Tibial artery (tissue), 4 donors: ENCODE measurements at regions not wholly inside any gene's neighbourhood (a gene's known extent, or its start where the extent isn't known, plus 50 kb on each side); places are given as distances from the start of the nearest gene placed in this dataset.
A peak's percentile ranks its signal among the peaks of the same experiment; 100 is the strongest.

ENCODE experiments used
- DNase-seq, 2 donors: peaks; one replicate each; pipeline ENCODE4 v3.0.0-alpha.2; 2019
- H3K27ac ChIP-seq, 2 donors: fragments of 200-600 bp; sonication (generic) in 1 of 2; 1 replicate in 1 of 2; 2 replicates in 1 of 2; pipeline ENCODE4 v1.5.1; 2018 to 2019; ENCODE audit warnings: mild to moderate bottlenecking in 1 of 2
- H3K27me3 ChIP-seq, 2 donors: fragments of 200-600 bp; sonication (generic) in 1 of 2; one replicate each; pipeline versions ENCODE4 v1.5.1 to v1.6.0; 2016 to 2019
- H3K36me3 ChIP-seq, 3 donors: fragments of 200-600 bp; sonication (generic) in 2 of 3; one replicate each; pipeline ENCODE4 v1.5.1; 2016 to 2019; ENCODE audit warnings: mild to moderate bottlenecking in 2 of 3
- H3K4me1 ChIP-seq, 4 donors: fragments of 200-600 bp; sonication (generic) in 2 of 4; 1 replicate in 3 of 4; 2 replicates in 1 of 4; pipeline ENCODE4 v1.5.1; 2016 to 2019
- H3K4me3 ChIP-seq, 2 donors: fragments of 200-600 bp; sonication (generic) in 1 of 2; 1 replicate in 1 of 2; 2 replicates in 1 of 2; pipeline ENCODE4 v1.5.1; 2018 to 2019; ENCODE audit warnings: mild to moderate bottlenecking in 2 of 2
- H3K9me3 ChIP-seq, 3 donors: fragments of 200-600 bp; sonication (generic) in 1 of 3; one replicate each; pipeline ENCODE4 v1.5.1; 2016 to 2019
- intact Hi-C: fragments of 100-400 bp; cut with DNase I; formaldehyde crosslinking; loops from one replicate; pipeline ENCODE4 v1.15.0; 2023; ENCODE audit warnings: low total_unique reads
- TF ChIP-seq, protein P1 (sequence below), 2 experiments: fragments of 200-600 bp in 1 of 2; fragments of 450-650 bp in 1 of 2; IDR thresholded peaks; one replicate each; pipeline ENCODE4 v1.5.1; 2017 to 2019; ENCODE audit warnings: antibody characterized with exemption in 2 of 2, mild to moderate bottlenecking in 1 of 2, moderate library complexity in 1 of 2

GRCh38 chr13:39251340-39251739 is 213.1 kb downstream of the NHLRC3 start:
- no peaks in the 10 kb centered on the region for H3K36me3 ChIP-seq
- no peaks in the 10 kb centered on the region for H3K9me3 ChIP-seq
- no peak for DNase-seq
- no peak overlapping the region for H3K27ac ChIP-seq
- H3K27me3 ChIP-seq: no peaks in the 10 kb centered on the region
- H3K4me3 ChIP-seq: no peak overlapping the region
- peaks cover 0 to 13% (median 0%) of the 10 kb centered on the region in 4 donors for H3K4me1 ChIP-seq
- intact Hi-C loops: no loop called here
- TF ChIP-seq, protein P1, sequence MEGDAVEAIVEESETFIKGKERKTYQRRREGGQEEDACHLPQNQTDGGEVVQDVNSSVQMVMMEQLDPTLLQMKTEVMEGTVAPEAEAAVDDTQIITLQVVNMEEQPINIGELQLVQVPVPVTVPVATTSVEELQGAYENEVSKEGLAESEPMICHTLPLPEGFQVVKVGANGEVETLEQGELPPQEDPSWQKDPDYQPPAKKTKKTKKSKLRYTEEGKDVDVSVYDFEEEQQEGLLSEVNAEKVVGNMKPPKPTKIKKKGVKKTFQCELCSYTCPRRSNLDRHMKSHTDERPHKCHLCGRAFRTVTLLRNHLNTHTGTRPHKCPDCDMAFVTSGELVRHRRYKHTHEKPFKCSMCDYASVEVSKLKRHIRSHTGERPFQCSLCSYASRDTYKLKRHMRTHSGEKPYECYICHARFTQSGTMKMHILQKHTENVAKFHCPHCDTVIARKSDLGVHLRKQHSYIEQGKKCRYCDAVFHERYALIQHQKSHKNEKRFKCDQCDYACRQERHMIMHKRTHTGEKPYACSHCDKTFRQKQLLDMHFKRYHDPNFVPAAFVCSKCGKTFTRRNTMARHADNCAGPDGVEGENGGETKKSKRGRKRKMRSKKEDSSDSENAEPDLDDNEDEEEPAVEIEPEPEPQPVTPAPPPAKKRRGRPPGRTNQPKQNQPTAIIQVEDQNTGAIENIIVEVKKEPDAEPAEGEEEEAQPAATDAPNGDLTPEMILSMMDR (IDR thresholded peaks at IDR 0.05): no peak

DNA sequence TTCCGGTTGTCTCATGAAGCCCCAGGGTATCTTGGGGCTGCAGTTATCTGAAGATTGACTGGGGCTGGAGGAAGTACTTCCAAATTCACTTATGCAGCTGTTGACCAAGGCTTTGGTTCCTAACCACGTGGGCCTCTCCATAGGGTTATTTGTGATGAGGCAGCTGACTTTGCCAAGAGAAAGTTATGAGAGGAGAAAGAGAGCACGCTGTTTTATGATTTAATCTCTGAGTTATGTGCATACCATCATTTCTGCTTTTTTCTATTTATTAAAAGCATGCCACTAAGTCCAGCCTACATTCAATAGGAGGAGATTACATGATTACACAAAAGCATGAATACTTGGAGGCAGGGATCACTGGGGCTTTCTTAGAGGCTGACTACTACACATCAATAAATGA is 215.5 kb downstream of the NHLRC3 start:
- TF ChIP-seq, protein P1 (IDR thresholded peaks at IDR 0.05): no peak
- Histone ChIP-seq H3K4me3 (no peak overlapping the region), H3K36me3 (no peaks in the 10 kb centered on the region), H3K27me3 (no peaks in the 10 kb centered on the region), H3K4me1 (peaks cover 0 to 27% (median 9%) of the 10 kb centered on the region in 4 donors), H3K27ac (peak overlapping the region in 1 of 2 donors; percentile 1), H3K9me3 (no peaks in the 10 kb centered on the region)
- intact Hi-C loops: no loop called here
- no peak for DNase-seq

GRCh38 chr13:39254601-39255000 is 216.3 kb downstream of the NHLRC3 start:
- Histone ChIP-seq H3K36me3 (no peaks in the 10 kb centered on the region), H3K27me3 (no peaks in the 10 kb centered on the region), H3K4me1 (peaks cover 0 to 31% (median 9%) of the 10 kb centered on the region in 4 donors), H3K9me3 (no peaks in the 10 kb centered on the region), H3K4me3 (no peak overlapping the region), H3K27ac (peak overlapping the region; percentile 1 to 18)
- intact Hi-C loops: no loop called here
- DNase-seq: no peak
- TF ChIP-seq, protein P1 (IDR thresholded peaks at IDR 0.05): no peak

DNA sequence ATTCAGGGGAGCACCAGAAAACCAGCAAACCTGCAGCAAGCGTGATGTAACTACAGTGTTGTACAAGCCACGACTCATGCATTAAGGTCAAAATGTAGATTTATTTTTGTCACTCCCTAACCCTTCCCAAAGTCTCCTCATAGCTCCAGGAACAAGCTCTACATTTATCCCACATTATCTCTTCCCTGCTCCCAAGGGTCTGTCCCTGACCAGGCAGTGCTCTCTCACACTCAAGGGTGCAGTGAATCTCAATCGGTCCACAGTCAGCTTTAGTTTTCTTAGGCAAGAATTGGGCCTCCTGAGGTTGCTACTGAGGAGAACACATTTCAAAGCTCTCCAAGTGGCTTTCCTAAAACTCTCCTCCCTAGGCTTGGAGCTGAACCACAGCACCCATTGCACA is 219.4 kb downstream of the NHLRC3 start:
- no peaks in the 10 kb centered on the region for H3K9me3 ChIP-seq
- TF ChIP-seq, protein P1 (IDR thresholded peaks at IDR 0.05): no peak
- H3K36me3 ChIP-seq: no peaks in the 10 kb centered on the region
- no peaks in the 10 kb centered on the region for H3K27me3 ChIP-seq
- peak overlapping the region; percentile 2 to 28 for H3K27ac ChIP-seq
- intact Hi-C loops: no loop called here
- no peak overlapping the region for H3K4me3 ChIP-seq
- peaks cover 0 to 37% (median 9%) of the 10 kb centered on the region in 4 donors for H3K4me1 ChIP-seq
- DNase-seq: no peak

DNA sequence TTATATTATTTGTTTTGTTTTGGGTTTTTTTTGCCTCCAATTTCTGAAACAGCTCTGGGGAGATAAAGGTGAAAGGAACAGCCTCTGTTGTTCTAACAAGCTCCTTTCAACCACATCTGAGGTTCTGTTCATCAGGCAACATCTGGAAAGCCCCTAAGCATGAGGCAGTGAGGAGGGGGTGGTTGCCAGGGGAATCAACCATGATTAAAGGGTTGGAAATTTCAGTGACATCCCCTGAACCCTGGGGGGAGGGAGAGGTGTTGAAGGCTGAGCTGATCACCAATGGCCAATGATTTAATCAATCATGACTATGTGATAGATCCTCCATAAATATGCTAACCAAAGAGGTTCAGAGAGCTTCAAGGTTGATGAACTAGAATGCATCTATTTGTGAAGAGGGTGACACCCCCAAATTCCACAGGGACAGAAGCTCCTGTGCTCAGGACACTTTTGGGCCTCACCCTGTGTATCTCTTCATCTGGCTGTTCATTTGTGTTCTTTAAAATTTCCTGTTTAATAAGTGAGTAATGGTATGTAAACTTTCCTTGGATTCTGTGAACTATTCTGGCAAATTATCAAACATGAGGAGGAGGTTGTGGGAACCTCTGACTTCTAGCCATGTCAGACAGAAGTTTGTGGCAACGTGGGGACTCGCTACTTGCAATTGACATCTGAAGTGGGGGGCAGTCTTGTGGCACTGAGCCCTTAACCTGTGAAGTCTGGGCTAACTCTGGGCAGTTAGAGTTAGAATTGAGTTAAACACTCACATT is 221.3 kb downstream of the NHLRC3 start:
- Histone ChIP-seq H3K36me3 (no peaks in the 10 kb centered on the region), H3K4me3 (no peak overlapping the region), H3K4me1 (peaks cover 0 to 29% (median 9%) of the 10 kb centered on the region in 4 donors), H3K27ac (no peak overlapping the region), H3K27me3 (no peaks in the 10 kb centered on the region), H3K9me3 (no peaks in the 10 kb centered on the region)
- no peak for DNase-seq
- intact Hi-C loops: loop anchor here (5.0 kb wide), 1 partner anchor 112 kb away; no protein-coding TSS in a partner anchor
- TF ChIP-seq, protein P1 (IDR thresholded peaks at IDR 0.05): no peak
